SW 1271 (cell line): ENCODE measurements at regions not wholly inside any gene's neighbourhood (a gene's known extent, or its start where the extent isn't known, plus 50 kb on each side); places are given as distances from the start of the nearest gene placed in this dataset.

ENCODE experiments used
- DNase-seq, 2 experiments: peaks; one replicate each; lab custom pipeline; 2025; lab: John Stamatoyannopoulos, UW

DNA sequence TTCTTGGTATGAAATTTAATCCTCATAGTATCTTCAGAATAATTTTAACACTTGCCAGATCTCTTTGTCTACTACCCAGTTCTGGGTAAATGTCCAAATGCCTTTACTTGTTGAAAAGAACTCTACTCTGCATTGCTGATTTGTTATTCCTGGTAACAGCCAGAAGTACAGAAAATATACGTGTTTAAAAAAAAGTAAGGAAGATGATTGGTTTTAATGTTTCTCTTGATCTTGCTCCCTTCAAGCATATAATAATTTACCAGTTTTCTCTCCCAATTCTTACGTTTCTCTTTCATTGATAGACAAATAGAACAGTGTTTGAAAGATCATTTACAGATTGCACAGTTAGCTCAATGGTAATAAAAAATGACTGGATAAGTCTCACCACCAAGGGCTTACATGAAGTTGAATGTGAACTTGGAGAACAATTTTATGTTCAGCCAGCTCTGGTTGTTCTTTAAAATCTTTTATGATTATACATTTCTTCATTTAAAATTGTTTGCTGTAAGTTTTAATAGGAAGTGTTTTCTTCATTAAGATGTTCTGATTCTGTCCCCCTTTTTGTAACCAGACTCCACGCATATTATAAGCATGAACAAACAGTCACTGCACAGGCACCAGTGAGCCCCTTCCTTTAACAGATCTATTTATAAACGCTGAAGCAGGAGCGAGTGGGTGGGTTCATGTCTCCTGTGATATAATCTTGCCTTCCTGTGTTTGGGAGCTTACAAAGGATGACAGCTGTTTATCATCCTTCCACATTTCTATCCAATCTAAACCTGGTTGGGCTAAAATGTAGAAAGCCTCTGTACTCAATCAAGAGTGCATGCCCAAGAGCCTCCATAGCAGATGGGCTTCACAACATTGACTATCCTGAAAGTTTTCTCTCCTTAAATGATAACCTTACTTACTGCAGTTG is 299.5 kb downstream of the PRL start:
- DNase-seq = no peak

DNA sequence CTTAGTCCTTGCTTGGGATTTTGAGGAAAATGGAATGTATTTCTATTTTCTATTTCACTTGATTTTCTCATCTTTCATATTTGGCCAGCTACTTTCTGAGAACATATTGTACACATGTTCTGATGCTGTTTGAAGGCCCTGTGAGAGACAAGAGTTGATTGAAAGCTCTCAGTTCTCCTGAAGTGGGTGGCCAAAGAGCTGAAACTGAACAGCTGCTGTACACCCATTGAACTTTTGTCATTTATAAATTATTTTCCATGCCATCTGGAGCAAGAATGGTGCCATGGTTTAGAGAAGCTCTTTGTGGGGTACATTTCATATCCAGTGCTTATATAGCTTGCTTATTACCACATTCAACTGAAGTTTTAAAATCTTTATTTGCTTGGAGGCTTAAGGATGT is 298.3 kb downstream of the PRL start:
- DNase-seq = no peak

DNA sequence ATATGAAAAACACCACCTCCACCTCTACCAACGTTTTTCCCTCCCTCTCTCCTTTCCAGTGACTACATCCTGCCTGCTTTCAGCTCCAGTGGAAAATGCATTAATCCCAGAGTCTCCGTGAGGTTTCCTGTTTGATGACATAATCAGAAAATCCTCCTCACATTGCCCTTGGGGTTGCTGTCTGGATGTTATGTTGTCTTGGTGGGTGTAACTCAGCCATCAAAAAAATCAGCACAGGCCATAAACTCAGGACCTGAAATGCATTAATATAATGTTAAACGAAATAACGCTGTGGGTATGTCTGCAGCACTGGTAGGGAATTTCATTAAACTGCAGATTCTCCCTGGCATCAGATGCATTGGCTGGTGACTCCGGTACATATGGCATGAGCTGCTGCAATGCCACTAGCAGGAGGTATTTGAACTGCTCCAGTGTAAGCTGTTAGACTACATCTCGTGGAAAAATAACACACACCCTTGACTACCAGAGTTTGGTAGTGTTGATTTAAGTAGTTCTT is 297.8 kb downstream of the PRL start:
- DNase-seq = no peak

DNA sequence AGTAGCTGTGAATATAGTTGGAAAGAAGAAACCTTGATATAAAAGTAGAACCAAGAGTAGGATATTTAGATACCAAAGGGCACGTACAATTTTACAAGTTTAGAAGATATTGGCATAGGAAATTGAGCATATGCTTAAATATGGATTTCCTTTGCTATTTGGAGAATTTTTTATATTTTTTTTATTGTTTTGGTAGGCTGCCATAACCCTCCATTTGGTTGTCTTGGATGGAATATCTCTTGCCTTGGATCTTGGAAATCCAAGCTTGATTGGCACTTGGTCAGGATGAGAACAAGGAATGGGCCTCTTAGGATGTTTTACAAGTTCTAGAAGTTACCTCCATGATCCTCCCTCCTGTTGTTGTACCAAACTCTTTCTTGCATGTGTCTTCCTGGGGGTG is 297.1 kb downstream of the PRL start:
- no peak for DNase-seq

DNA sequence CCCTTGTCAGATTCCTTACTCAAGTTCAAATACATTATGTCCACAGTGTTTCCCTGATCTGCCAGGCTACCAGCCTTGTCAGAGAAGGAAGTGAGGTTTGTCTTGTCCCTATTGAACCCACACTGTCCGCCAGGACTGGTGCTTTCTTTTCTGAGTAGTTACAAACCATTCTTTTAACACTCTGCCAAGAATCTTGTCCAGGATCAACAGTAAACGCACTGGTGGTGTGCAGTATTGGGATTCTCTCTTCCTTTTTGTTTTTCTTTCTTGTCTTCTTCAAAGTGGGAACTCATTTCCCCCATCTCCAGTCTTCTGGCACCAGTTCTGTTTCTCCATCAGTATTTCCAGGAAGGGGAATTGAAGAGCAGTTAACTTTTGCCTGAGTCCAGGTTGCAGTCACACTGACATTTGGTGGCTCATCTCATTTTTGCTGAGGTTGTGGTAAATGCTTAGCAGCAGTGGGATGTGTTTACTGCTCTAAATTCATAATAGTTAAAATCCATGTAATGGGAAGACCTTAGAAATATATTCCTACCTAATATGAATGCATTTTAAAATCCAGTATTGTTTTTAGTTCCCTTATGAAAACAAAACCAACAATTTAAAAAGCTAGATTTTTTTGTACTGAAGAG is 295.3 kb downstream of the PRL start:
- DNase-seq = no peak

DNA sequence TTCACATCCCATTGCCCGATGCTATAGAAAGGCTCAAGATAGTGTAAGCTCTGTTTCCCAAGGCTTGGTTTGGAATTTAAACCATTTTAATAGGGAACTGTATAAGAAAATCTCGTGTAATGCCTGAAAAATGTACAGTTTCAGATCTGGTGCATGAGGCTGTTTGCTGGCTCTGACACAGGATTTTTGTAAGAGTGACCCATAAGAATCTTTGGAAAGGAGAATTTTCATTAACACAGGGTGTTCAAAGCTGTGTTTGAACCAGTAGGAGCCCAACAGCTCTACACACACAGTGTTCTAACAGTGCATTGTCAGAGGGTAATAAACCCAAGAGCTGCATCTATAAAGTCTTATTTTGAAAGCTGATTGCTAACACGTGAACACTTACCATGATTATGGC is 293.5 kb downstream of the PRL start:
- DNase-seq = no peak

DNA sequence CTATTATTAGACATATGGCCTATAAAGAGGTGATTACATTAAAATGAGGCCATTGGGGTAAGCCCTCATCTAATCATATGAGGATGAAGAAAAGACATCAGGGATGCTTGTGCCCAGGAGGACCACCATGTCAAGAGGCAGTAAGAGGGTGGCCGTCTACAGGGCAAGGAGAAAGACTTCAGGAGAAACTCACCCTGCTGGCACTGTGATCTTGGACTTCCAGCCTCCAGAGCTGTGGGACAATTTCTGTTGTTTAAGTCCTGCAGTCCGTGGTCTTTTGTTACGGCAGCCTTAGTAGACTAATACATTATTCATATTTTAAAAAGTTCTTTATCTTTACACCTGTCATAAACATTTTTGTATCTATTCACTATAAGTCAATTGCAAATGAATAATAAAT is 290.0 kb downstream of the PRL start:
- no peak for DNase-seq

DNA sequence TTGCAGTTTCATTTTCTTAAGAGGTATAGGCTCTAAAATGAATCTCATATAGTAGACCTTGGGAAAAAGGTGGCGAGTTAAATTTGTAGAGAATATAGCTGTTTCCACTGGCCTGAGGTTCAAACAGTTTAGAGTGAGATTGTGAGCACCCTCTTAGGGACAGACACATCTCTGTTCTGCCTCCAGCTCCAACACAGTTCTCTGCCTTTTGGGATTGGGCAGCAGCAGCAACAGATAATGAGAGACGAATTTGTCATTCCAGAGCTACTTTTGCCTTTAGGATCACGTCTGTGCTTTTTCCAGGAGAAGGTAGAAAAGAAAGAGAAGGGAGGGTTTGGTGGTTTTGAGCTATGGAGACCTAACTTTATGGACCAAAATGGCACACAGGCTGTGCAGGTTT is 289.4 kb downstream of the PRL start:
- no peak for DNase-seq

DNA sequence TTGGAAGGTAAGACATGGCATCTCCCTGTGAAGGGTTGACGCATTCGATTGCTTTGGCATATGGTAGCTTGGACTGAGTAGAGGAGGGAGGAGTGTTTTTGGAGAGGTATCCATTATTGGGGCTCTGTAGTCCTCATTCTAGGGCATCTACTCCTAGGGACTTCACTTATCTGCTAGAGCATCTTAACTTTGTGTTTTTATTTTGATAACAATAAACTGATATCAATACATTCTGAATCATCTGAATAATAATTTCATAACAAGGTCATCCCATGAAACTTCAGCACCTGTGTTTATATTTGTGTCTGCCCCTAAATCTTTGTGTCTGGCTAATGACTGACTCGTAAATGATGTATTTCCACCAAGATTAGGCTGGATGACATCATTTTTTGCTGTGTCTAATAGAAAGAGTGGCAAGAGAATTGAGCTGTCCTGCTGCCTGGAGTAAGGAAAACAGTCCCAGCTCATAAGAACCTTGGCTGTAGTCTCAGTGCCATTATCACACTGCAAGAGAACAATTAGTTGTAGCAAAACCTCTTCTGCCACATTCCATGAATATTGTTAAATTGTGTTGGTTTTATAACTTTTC is 288.5 kb downstream of the PRL start:
- DNase-seq = no peak

DNA sequence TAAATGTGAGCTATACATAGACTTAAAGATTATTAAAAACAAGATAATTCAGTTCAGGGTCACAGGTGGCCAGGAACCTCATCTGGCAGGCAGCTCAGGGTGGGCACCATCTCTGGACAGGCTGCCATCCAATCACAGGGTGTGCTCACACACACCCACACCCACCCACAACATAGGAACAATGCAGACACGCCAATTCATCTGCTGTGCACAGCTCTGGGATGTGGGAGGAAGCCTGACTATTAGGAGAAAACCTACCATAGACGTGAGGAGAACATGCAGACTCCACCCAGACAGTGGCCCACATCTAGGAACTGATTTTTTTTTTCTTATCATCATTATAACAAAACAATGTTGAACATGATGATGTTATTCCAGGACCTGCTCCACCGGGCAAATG is 286.7 kb downstream of the PRL start:
- no peak for DNase-seq

DNA sequence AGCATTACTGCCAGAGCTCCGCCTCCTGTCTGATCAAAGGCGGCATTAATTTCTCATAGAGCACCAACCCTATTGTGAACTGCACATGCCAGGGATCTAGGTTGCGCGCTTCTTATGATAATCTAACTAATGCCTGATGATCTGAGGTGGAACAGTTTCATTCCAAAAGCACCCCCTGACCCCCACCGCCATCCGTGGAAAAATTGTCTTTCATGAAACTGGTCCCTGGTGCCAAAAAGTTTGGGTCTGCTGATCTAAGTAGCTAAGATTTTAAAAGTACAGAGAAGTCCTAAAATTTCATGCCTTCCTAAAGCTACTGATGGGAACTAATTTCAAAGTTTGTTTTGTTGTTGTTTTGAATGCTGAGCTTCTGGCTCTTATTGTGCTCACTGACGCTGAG is 281.6 kb downstream of the PRL start:
- DNase-seq = no peak

DNA sequence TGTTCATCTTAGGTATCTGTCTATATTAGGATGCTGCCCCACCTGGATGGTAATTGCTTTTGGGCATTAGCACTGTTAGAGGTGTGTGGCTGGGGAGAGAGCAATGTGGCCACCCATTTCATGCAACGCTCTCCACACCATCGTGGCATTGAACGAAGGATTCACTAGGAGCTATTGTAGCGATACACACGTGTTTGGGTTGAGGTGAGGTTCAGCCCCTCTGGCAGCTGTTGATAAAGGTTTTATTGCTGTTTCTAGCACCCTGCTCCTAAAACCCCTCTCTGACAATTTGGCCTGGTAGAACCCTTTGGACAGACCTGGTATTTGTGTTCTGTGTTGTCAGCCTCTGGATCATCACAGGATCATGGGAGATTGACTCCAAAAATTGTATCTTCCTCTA is 280.9 kb downstream of the PRL start:
- DNase-seq = no peak

DNA sequence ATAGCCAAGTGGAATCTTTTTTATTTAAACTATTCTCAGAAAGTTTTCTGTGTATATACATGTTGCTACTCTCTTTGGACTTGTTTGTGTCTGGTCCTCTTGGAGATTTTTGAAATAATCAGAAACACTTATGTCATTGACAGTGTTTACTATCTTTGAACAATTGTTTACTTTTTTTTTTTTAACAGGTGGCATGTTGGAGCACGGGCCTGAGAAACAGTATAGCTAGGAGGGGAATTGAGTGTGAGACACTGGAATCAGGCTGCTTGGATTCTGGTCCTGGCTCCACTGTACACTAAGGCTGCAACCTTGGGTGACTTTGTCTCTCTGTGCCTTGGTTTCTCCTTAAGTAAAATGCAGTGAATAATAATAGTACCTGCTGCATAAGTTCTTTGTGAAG is 279.6 kb downstream of the PRL start:
- no peak for DNase-seq

DNA sequence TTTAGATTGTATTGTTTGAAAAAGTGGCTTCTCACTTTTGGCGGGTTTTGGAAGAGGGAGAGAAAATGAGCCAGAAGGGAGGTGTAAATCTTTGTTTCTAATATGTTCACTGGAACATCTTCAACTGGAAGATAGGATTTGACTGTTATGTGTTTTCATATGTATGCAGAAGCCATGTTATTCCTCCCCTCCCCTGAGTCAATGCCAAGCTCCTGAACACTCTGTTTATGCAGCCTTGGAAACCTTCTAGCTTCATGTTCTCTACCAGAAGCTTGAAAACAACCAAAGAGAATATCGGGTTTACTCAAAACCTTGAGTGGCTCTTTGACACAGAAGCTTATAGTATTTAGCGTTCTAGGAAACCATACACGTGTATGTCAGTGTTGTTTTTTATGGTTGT is 279.1 kb downstream of the PRL start:
- no peak for DNase-seq

DNA sequence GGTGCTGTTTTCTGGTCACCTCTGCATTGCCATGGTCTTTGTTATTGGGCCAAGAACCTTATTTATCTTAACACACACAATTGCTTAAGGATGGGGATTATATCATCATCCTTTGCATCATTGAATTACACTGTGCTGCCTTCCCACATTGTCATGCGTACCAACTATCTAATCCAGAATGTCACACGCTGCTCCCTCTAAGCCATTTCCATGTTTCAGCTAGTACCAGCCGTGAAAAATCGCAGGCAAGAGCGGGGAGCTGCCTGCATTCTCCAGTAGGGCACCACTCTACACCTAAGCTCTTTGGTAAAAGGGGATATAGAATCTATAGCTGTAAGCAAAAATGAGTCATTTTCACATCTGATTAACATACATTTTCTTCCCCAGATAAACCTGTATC is 277.0 kb downstream of the PRL start:
- DNase-seq = no peak

DNA sequence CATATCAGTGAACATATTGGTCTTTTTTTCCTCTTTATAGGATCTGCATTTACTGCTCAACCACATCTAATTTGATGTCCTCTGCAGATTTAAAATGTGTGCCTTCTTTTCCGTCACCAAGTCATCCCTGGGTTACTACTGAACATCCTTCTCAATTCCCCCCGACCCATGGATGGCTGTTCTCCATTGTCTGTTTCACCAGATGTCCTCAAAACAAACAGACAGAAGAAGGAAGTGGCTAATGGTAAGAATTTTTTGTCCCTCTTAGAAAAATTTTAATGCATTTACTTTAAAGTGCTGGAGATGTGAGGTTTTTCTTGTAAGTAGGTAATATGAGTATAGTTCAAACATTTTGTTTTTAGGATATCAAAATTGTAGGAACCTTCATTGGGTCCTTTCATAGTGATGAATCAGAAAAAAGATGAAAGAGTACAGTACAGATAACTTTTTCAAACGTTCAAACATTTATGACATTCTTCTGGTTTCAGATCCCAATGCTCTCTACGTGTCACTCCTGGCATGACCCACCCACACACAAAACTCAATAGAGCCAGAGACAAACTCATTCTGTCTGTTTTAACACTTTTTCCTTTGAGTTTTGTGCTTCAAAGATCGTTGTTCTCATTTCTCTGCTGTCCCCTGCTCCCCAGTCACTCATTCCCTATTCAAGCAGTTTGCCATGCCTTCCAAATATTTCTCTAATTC is 276.4 kb downstream of the PRL start:
- no peak for DNase-seq

DNA sequence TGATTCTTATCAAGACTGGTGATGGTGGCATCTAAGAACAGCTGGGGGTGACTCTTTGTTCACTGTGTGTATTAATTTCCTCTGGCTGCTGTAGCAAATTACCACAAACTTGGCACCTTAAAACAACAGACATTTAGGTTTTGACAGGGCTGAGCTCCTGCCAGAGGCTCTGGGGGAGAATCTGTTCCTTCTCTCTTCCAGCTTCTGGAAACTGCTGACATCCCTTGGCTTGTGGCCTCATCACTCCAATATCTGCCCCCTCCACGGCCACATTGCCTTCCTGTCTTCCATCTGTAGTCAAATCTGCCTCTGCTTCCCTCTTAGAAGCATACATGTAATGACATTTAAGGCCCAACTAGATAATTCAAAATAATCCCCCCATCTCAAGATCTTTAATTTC is 274.9 kb downstream of the PRL start:
- no peak for DNase-seq

DNA sequence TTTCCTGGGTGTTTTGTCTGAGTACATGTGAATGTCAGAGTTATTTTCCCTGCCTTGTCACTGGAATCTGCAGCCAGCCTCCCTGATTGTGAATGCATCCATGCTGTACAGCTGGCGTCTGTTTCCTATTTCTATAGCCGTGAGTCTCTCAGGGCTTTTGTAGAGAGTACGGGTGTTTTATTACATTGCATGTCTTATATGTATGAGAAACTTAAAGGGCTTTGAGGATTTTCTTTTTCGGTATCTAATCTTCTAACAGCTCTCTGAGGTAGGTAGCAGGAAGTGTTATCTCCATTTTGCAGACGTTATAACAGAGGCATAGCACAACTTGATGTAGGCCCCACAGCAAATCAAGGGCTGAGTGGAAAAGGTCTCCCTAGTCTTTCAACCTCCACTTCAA is 272.9 kb downstream of the PRL start:
- DNase-seq = no peak

DNA sequence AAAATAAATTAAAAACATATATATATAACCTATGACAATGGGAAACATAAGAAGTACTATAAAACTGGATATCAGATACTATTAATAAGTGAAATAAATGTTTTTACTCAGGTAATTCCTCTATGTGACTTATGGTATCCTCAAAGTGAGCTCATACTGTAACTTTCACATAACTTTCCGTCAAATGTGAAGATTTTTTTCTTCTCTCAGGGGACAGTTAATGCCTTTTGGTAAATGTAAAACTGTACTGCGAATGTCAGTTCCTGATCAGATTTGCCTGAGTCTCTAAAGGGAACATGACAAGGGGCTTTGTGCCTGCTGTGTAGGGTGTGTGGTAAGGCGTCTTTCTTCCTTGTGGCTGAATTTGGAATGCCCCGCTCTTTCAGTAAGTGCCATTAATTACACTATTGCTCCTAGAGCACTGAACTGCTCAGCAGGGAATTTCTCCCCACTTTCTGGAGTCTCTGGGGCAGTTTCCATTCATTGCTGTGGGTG is 271.8 kb downstream of the PRL start:
- DNase-seq = no peak

DNA sequence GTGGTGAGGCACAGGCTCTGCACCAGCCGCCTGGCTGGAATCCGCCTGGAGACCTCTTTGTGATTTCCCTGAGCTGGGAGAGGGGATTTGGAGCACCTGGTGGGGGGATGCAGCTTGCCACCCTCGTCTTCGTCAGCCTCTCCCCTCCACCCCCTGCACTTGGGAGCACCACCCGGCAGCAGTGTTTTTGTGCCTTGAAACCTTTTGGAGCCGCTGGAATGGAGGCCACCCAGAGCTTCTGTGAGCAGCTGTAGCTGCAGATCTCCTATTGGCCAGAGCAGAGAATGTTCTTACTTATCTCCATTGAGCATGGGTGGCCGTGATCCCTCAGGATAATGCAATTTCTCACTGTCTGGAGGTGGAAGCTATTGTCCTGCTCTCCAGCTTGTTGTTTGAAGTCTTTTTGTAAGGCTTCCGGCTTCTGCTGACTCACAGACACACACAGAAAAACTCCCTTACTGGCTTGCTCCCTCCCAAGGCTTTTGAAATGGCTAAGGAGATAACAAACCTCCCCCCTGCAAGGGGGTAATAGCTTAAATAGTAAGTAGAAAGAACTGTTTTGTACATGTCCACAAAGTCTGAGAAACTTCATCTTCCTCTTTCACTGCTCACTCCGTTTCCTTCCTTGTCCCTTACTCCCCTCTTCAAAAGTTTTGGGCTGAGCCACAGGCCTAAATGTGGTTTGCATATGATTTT is 271.2 kb downstream of the PRL start:
- no peak for DNase-seq

DNA sequence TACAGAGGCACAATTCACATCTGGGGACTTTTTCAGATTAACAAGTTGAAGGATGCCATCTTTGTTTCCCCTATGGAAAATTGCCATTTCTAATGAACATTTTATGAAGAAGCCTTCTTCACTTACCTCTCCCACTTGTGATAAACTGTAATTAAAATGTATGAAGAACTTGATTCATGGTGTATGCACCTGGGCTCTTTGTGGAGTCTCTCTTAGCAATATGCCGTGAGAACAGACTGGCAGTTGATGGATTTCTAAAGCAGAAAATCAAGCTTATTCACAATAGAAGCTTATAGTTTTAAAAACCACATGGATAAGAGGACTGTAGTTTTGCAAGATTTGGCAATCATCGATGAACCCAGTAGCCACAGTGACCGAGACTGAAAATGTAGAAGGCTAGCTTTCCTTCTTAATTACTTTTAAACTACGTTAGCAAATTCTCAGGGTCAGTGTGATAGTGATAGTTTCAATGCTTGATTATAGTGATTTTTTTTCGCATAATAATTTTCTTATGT is 270.6 kb downstream of the PRL start:
- no peak for DNase-seq
